AG04449 (cell line): ENCODE measurements at regions not wholly inside any gene's neighbourhood (a gene's known extent, or its start where the extent isn't known, plus 50 kb on each side); places are given as distances from the start of the nearest gene placed in this dataset.

ENCODE experiments used
- CTCF ChIA-PET: fragments of 350-600 bp; formaldehyde crosslinking; extraction: SDS; loops from one replicate; lab custom pipeline; 2021; ENCODE audit warnings: antibody characterized with exemption; lab: Yijun Ruan, JAX
- POLR2A ChIA-PET: fragments of 400-600, 350-600 bp; formaldehyde crosslinking; extraction: SDS; loops from one replicate; lab custom pipeline; 2020; ENCODE audit warnings: antibody characterized with exemption, inconsistent platforms; lab: Yijun Ruan, JAX
- DNase-seq: peaks from one replicate; pipeline ENCODE4 v3.0.0-alpha.2; 2010; ENCODE audit warnings: low read depth, low spot score
- H3K4me3 ChIP-seq: 2 replicates; pipeline ENCODE4 v1.5.1; 2011; ENCODE audit warnings: low read depth, mild to moderate bottlenecking, control low read depth, low read length
- TF ChIP-seq, protein P1 (sequence below): IDR thresholded peaks from one replicate; pipeline ENCODE4 v1.5.1; 2011; ENCODE audit warnings: mild to moderate bottlenecking, moderate library complexity, low read length, control low read depth, inconsistent platforms; ENCODE audit not compliant: insufficient read depth; ENCODE audit errors: missing control alignments

DNA sequence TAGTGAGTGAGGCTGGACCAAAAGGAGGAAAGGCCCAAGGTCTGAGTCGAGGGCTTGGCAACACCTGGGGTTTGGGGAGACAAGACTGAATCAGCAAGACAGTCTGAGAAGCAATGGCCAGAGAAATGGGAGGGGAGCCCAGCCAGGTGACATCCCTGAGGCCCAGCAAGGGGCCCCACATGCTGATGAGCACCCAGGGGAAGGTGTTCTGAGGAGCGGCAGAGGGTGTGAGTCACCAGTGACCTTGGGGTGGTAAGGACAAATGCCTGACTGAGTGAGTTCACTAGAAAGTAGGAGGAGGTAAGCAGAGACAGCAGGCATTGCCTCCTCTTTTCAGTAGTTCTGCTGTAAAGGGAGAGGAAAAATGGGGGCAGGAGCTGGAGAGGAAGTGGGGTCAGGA lies 192.4 kb upstream of the GALNT2 start:
- POLR2A ChIA-PET, result no interaction called here
- H3K4me3 ChIP-seq, result no peak overlapping the region
- TF ChIP-seq, protein P1, sequence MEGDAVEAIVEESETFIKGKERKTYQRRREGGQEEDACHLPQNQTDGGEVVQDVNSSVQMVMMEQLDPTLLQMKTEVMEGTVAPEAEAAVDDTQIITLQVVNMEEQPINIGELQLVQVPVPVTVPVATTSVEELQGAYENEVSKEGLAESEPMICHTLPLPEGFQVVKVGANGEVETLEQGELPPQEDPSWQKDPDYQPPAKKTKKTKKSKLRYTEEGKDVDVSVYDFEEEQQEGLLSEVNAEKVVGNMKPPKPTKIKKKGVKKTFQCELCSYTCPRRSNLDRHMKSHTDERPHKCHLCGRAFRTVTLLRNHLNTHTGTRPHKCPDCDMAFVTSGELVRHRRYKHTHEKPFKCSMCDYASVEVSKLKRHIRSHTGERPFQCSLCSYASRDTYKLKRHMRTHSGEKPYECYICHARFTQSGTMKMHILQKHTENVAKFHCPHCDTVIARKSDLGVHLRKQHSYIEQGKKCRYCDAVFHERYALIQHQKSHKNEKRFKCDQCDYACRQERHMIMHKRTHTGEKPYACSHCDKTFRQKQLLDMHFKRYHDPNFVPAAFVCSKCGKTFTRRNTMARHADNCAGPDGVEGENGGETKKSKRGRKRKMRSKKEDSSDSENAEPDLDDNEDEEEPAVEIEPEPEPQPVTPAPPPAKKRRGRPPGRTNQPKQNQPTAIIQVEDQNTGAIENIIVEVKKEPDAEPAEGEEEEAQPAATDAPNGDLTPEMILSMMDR, result no peak
- no peak for DNase-seq
- CTCF ChIA-PET, result no interaction called here

DNA sequence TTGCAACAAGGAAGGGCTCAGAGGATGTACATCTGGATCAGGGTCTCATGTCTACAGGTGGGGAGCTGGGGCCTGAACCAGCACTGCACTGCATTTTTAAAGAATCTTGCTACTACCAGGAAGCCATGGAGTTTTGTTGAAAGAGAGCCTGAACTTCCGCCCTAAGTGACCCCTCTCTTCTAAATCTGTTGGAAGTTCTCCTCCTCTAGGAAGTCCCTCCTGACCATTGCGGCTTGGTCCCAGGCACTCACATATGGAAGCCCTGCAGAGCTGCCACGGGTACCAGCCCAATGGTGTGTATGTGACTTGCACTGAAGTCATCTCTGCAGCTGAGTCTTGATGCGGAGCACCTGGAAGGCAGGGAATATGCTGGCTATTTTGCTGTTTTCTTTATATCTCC lies 192.0 kb upstream of the GALNT2 start:
- ChIA-PET POLR2A (no interaction called here), CTCF (no interaction called here)
- H3K4me3 ChIP-seq, result no peak overlapping the region
- DNase-seq, result no peak
- TF ChIP-seq, protein P1, result no peak

DNA sequence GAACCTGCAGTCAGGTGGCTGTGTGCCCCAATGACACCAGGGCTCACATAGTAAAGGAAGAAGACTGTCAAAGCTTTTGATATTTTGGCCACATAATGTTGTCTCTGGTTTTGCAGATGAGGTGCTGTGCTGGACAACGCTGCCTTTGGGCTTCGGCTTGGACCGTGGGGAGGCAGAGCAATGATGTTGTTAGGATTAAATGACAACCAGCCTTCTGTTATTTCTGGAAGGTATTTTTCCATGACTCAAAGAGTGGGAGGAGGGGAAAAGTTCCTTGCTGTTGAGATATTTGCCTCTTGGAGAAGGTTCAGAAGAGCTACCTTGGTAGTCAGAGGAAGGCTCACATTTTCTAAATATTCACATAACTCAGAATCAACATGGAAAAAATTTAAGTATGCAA lies 187.3 kb upstream of the GALNT2 start:
- ChIA-PET POLR2A (no interaction called here), CTCF (no interaction called here)
- no peak for DNase-seq

DNA sequence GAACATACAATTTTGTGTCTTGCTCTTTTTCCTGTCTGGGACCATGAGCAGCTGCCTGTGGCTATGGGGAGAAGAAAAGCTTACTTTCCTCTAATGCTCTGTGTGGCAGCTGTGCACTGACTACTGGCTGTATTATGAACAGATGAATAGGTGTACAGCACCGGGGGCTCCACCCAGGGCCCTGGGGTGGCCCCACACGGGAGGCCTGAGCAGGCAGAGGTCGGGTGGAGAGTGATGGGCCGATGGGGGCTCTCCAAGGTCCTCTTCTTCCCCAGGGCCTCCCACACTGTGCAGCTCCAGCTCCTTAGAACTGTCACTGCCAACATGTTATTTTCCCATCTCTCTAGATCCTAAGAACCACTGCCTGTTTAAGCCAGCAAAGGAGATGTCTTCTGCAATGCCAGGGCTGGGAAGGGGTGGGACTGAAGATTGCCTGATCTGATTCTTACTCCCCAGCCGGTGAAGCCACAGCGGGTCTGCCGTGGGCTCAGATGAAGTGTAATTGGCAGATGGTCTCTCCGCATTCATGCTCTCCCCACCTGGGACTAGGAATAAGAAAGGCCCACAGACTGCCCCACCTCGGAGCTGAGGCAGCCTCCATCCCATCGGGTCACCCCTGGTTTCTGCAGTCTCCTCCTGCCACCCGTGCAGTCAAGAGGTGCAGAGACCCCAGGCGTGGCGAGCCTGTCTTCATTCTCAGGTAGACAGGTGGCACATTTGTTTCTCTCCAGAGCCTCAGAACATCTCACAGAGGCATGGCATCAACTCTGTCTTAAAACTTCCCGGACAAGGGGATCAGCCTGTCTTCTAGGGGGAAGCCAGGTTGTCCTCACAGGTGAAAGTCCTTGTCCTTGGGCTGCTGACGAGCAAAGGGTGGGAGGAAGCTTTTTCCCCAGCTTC lies 186.5 kb upstream of the GALNT2 start:
- ChIA-PET CTCF (no interaction called here), POLR2A (no interaction called here)
- TF ChIP-seq, protein P1, result no peak
- no peak overlapping the region for H3K4me3 ChIP-seq
- no peak for DNase-seq

More for the DNA sequence above, 187.3 kb upstream of the GALNT2 start:
- no peak overlapping the region for H3K4me3 ChIP-seq
- TF ChIP-seq, protein P1, result no peak

DNA sequence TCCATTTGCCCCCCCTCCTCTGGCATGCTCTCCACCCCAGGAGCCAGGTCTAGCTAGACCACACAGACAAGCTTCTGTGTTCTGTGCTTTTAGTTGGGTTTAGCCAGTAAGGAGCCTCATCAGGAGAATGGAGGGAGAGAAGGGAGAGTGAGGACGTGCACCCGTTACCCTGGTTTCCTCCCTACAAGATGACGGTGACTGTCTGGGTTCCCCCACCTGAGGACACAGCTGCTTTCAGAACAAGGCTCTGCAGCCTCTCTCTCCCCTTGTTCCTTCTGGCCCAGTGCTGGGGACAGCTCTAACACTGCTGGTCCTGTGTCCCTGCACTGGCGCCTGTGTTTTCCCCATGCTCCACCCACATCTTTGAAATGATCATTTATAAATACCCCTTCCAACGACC lies 184.4 kb upstream of the GALNT2 start:
- ChIA-PET CTCF (no interaction called here), POLR2A (no interaction called here)
- no peak for DNase-seq
- H3K4me3 ChIP-seq, result no peak overlapping the region
- TF ChIP-seq, protein P1, result no peak

DNA sequence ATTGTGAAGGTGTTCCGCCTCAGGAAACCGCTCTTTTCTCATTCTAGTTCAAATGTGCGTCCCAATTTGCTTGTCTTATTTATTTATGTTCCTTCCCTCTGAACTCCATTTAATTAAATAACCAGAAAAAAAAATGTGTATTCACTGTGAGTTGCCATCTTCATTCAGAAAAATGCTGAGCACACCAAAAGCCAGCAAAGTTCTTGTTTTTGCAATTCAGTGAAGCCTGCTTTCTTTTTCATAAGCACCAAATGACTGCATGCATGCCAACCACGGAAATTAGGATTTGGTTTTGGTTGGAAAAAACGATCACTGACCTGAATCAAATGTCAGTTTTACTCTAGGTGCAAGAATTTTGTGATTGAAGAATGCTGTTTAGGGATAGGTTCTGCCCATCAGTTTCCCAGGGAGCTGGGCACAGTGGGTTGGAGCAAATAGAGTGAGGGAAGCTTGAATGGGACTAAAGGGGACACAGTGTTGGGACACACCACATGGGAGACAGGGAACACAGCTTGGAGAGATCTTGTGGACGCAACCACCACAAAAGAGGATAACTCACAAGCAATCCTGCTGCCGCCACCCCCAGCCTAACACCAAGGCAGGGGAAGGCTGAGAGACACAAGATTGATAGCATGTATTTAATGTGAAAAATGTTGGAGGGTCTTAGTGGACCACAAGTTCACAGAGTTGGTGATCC lies 183.4 kb upstream of the GALNT2 start:
- H3K4me3 ChIP-seq, result no peak overlapping the region
- POLR2A ChIA-PET, result no interaction called here
- DNase-seq, result no peak
- CTCF ChIA-PET, result no interaction called here
- TF ChIP-seq, protein P1, result no peak
